HG02970 (cell line): ENCODE measurements at regions not wholly inside any gene's neighbourhood (a gene's known extent, or its start where the extent isn't known, plus 50 kb on each side); places are given as distances from the start of the nearest gene placed in this dataset.

Source experiments
- ATAC-seq: cut with Tn5 transposase; IDR thresholded peaks from one replicate; pipeline ENCODE4 v1.9.1; 2021; ENCODE audit warnings: mild to moderate bottlenecking, moderate library complexity, moderate number of reproducible peaks; ENCODE audit not compliant: unreplicated experiment, low FRiP score

- ATAC-seq = no peak
Measured at GRCh38 chr10:44769450-44769849, 141.7 kb upstream of the TMEM72 start.

- no peak for ATAC-seq
Measured at GRCh38 chr10:44771233-44771995, 139.7 kb upstream of the TMEM72 start.

- ATAC-seq = no peak
Measured at GRCh38 chr10:44773565-44773964, 137.6 kb upstream of the TMEM72 start.

- ATAC-seq = no peak
Measured at GRCh38 chr10:44774676-44775401, 136.3 kb upstream of the TMEM72 start.

GRCh38 chr10:44775402-44775741 is 135.8 kb upstream of the TMEM72 start:
- no peak for ATAC-seq

- no peak for ATAC-seq
Measured at GRCh38 chr10:44776181-44776580, 135.0 kb upstream of the TMEM72 start.

GRCh38 chr10:44779511-44779910 is 131.6 kb upstream of the TMEM72 start:
- no peak for ATAC-seq

GRCh38 chr10:44780426-44780825 is 130.7 kb upstream of the TMEM72 start:
- no peak for ATAC-seq

- ATAC-seq = no peak
Measured at GRCh38 chr10:44781131-44781530, 130.0 kb upstream of the TMEM72 start.

- no peak for ATAC-seq
Measured at GRCh38 chr10:44786286-44786850, 124.8 kb upstream of the TMEM72 start.

GRCh38 chr10:44787480-44788075 is 123.6 kb upstream of the TMEM72 start:
- ATAC-seq = no peak

GRCh38 chr10:44788147-44789129 is 122.7 kb upstream of the TMEM72 start:
- no peak for ATAC-seq

GRCh38 chr10:44792119-44792775 is 118.9 kb upstream of the TMEM72 start:
- no peak for ATAC-seq

GRCh38 chr10:44799966-44800365 is 111.2 kb upstream of the TMEM72 start:
- ATAC-seq = no peak

- ATAC-seq = no peak
Measured at GRCh38 chr10:44801383-44802327, 109.5 kb upstream of the TMEM72 start.

- no peak for ATAC-seq
Measured at GRCh38 chr10:44803862-44804261, 107.3 kb upstream of the TMEM72 start.

GRCh38 chr10:44804661-44805060 is 106.5 kb upstream of the TMEM72 start:
- no peak for ATAC-seq

- no peak for ATAC-seq
Measured at GRCh38 chr10:44805466-44806210, 105.5 kb upstream of the TMEM72 start.
